Natural killer cell (primary cell): ENCODE measurements at regions not wholly inside any gene's neighbourhood (a gene's known extent, or its start where the extent isn't known, plus 50 kb on each side); places are given as distances from the start of the nearest gene placed in this dataset.
"Not testable (repeated sequence)": the region's sequence is repeated elsewhere in the genome, so short reads cannot be mapped to it uniquely, and the experiment has no call there.

Experiments used
- ATAC-seq, 3 donors: fragments of 150-1000 bp in 2 of 3; fragments of 200-7000 bp in 1 of 3; cut with Tn5 transposase; 1 replicate in 1 of 3; 2 replicates in 2 of 3; pipeline ENCODE4 v1.10.0; 2021; ENCODE audit warnings: mild to moderate bottlenecking in 2 of 3, moderate library complexity in 2 of 3
- DNase-seq, 2 donors: peaks; one replicate each; pipeline versions ENCODE4 v3.0.0 to v3.0.0-alpha.2; 2013 to 2021; ENCODE audit warnings: mixed read lengths in 1 of 2
- H3K27ac ChIP-seq: one replicate; pipeline ENCODE4 v1.5.1; 2013; ENCODE audit warnings: mild to moderate bottlenecking, low read length
- H3K27me3 ChIP-seq: one replicate; pipeline ENCODE4 v1.6.1; 2013; ENCODE audit warnings: low read length; ENCODE audit not compliant: control insufficient read depth, insufficient read depth
- H3K36me3 ChIP-seq: one replicate; pipeline ENCODE4 v1.6.1; 2013; ENCODE audit warnings: low read length; ENCODE audit not compliant: control insufficient read depth, insufficient read depth
- H3K4me1 ChIP-seq: one replicate; pipeline ENCODE4 v1.6.1; 2013; ENCODE audit warnings: low read length; ENCODE audit not compliant: control insufficient read depth, insufficient read depth
- H3K4me3 ChIP-seq: one replicate; pipeline ENCODE4 v1.5.1; 2013; ENCODE audit warnings: low read length
- H3K9me3 ChIP-seq: one replicate; pipeline ENCODE4 v1.6.1; 2013; ENCODE audit warnings: low read length; ENCODE audit not compliant: control insufficient read depth, insufficient read depth
- H3K27ac Mint-ChIP-seq, 2 donors: one replicate each; pipeline ENCODE4 v1.8.0; 2022; ENCODE audit warnings: mild to moderate bottlenecking in 2 of 2, mixed read lengths in 2 of 2, moderate library complexity in 1 of 2
- H3K27me3 Mint-ChIP-seq, 2 donors: one replicate each; pipeline ENCODE4 v1.8.0; 2022; ENCODE audit warnings: low read depth in 2 of 2, mixed read lengths in 2 of 2
- H3K36me3 Mint-ChIP-seq: one replicate; pipeline ENCODE4 v1.8.0; 2022; ENCODE audit warnings: mixed read lengths
- H3K4me1 Mint-ChIP-seq, 2 donors: one replicate each; pipeline ENCODE4 v1.8.0; 2022; ENCODE audit warnings: mixed read lengths in 2 of 2
- H3K4me3 Mint-ChIP-seq: one replicate; pipeline ENCODE4 v1.8.0; 2022; ENCODE audit warnings: mild to moderate bottlenecking, moderate library complexity, mixed read lengths
- H3K9me3 Mint-ChIP-seq, 2 donors: one replicate each; pipeline ENCODE4 v1.8.0; 2022; ENCODE audit warnings: mixed read lengths in 2 of 2
- WGBS: methylation state at CpG from one replicate; pipeline ENCODE4 v1.1.7; 2013; ENCODE audit warnings: missing lambda C conversion rate; ENCODE audit not compliant: insufficient coverage; 5-methylcytosine and 5-hydroxymethylcytosine counted together
- intact Hi-C: fragments of 100-400 bp; cut with micrococcal nuclease; formaldehyde crosslinking; loops from one replicate; pipeline ENCODE4 v1.14.2; 2022
- TF ChIP-seq, protein P1 (sequence below): fragments of 200-600 bp; IDR thresholded peaks from one replicate; pipeline ENCODE4 v1.8.0; 2022; ENCODE audit warnings: antibody characterized with exemption

DNA sequence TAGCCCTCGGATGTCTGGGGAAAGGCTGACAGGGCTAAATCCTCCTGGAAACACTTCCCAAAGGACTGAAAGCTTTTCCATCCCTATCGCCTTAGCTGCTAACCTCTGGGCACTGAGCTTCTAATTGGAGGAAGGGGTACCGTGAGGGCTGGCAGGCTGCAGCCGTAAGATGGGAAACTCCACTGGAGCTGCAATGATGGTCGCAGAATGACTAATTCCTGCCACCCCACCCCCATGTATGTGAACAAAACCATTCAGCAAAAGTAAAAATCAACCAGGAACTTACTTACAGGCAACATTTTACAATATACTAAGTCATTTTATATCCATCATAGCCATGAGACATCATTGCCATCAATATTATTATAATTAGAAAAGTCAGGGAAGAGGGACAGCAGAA lies 133.3 kb downstream of the ABCC12 start:
- ATAC-seq (no peak), DNase-seq (no peak)
- H3K36me3 ChIP-seq: no peaks in the 10 kb centered on the region
- no peaks in the 10 kb centered on the region for H3K9me3 Mint-ChIP-seq
- H3K27me3 ChIP-seq: no peaks in the 10 kb centered on the region
- no peaks in the 10 kb centered on the region for H3K4me1 ChIP-seq
- WGBS: 77% methylated on average over 5 of the region's 5 CpGs
- TF ChIP-seq, protein P1, sequence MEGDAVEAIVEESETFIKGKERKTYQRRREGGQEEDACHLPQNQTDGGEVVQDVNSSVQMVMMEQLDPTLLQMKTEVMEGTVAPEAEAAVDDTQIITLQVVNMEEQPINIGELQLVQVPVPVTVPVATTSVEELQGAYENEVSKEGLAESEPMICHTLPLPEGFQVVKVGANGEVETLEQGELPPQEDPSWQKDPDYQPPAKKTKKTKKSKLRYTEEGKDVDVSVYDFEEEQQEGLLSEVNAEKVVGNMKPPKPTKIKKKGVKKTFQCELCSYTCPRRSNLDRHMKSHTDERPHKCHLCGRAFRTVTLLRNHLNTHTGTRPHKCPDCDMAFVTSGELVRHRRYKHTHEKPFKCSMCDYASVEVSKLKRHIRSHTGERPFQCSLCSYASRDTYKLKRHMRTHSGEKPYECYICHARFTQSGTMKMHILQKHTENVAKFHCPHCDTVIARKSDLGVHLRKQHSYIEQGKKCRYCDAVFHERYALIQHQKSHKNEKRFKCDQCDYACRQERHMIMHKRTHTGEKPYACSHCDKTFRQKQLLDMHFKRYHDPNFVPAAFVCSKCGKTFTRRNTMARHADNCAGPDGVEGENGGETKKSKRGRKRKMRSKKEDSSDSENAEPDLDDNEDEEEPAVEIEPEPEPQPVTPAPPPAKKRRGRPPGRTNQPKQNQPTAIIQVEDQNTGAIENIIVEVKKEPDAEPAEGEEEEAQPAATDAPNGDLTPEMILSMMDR: no peak
- no peaks in the 10 kb centered on the region for H3K4me1 Mint-ChIP-seq
- no peaks in the 10 kb centered on the region for H3K9me3 ChIP-seq
- H3K4me3 Mint-ChIP-seq: no peak overlapping the region
- intact Hi-C loops: no loop called here
- H3K27ac Mint-ChIP-seq: no peak overlapping the region
- H3K4me3 ChIP-seq: no peak overlapping the region
- no peaks in the 10 kb centered on the region for H3K36me3 Mint-ChIP-seq
- H3K27me3 Mint-ChIP-seq: peaks cover 0 to 7% of the 10 kb centered on the region in 2 donors
- no peak overlapping the region for H3K27ac ChIP-seq

DNA sequence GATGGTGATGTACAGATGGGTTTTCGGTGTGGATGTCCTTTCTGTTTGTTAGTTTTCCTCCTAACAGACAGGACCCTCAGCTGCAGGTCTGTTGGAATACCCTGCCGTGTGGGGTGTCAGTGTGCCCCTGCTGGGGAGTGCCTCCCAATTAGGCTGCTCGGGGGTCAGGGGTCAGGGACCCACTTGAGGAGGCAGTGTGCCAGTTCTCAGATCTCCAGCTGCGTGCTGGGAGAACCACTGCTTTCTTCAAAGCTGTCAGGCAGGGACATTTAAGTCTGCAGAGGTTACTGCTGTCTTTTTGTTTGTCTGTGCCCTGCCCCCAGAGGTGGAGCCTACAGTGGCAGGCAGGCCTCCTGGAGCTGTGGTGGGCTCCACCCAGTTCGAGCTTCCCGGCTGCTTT lies 135.2 kb downstream of the ABCC12 start:
- H3K4me1 ChIP-seq, H3K4me3 Mint-ChIP-seq, H3K9me3 ChIP-seq, intact Hi-C loops, DNase-seq, H3K27ac ChIP-seq, H3K36me3 Mint-ChIP-seq, H3K36me3 ChIP-seq, ATAC-seq, H3K4me3 ChIP-seq, H3K9me3 Mint-ChIP-seq, H3K27me3 Mint-ChIP-seq, H3K27ac Mint-ChIP-seq, H3K4me1 Mint-ChIP-seq, H3K27me3 ChIP-seq: not testable (repeated sequence)
- 75% methylated on average over 2 of the region's 6 CpGs for WGBS

DNA sequence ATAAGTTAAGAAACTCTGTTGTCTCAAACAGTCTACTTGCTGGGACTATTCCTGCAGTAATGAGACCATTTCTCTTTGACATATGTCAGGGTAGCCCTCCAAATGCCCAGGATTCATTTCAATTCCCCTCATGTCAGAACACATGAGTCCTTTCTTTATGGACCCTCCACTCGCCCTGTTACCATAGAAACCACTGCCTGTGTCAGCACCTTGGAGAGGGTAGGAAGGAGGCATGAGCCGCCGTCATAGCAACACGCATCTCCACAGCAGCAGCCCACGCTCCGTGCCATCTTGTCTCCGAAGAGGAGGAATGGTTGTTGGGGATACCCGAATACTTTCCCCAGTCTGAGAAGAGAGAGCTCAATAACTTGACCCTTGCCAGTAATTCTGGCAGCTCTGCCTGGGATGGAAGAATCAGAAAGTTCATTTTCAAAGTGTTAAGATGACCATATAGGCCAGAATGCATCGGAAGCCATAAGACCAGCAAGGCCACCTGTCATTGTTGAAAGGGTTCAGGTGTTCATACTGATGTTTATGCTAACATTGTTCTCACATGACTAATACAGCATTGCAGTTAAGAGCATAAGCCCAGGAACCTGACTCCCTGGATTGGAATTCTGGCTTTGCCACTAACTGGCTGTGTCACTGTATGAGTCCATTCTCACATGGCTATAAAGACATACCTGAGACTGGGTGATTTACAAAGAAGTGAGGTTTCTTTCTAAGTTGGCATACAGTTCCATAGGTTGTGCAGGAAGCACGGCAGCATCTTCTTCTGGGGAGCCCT lies 141.3 kb downstream of the ABCC12 start:
- H3K4me3 Mint-ChIP-seq: no peak overlapping the region

DNA sequence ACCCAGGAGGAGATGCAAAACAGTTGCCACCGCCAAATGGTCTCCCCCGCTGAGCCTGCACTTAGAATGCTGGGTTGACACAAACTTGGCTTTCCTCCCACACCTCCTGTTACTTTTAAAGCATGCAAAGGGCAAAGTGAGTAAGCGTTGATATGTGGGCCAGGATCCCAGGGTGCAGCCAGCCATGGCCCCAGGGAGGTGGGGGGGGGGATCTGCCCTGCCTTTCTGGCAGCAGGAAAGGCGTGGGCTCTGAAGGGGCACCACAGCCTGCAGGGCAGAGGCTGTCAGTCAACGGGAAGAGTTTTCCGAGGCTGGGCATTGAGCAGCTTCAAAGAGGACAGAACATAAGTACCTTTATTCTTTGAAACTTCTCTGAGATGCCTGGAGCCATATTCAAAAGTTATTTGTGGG lies 142.3 kb downstream of the ABCC12 start:
- Histone ChIP-seq H3K9me3 (no peaks in the 10 kb centered on the region), H3K4me3 (no peak overlapping the region), H3K27ac (no peak overlapping the region), H3K4me1 (no peaks in the 10 kb centered on the region), H3K27me3 (no peaks in the 10 kb centered on the region), H3K36me3 (no peaks in the 10 kb centered on the region)
- 74% methylated on average over 6 of the region's 6 CpGs for WGBS
- no peaks in the 10 kb centered on the region for H3K36me3 Mint-ChIP-seq
- no peak overlapping the region for H3K27ac Mint-ChIP-seq
- H3K9me3 Mint-ChIP-seq: peaks cover 0 to 2% of the 10 kb centered on the region in 2 donors
- intact Hi-C loops: no loop called here
- ATAC-seq (no peak), DNase-seq (no peak)
- no peak overlapping the region for H3K4me3 Mint-ChIP-seq
- no peaks in the 10 kb centered on the region for H3K4me1 Mint-ChIP-seq
- TF ChIP-seq, protein P1: no peak
- H3K27me3 Mint-ChIP-seq: no peaks in the 10 kb centered on the region

More for the DNA sequence above, 141.3 kb downstream of the ABCC12 start:
- Histone ChIP-seq H3K4me1 (no peaks in the 10 kb centered on the region), H3K4me3 (no peak overlapping the region), H3K27ac (no peak overlapping the region), H3K9me3 (no peaks in the 10 kb centered on the region), H3K36me3 (no peaks in the 10 kb centered on the region), H3K27me3 (no peaks in the 10 kb centered on the region)
- no peaks in the 10 kb centered on the region for H3K36me3 Mint-ChIP-seq
- TF ChIP-seq, protein P1: no peak
- H3K9me3 Mint-ChIP-seq: peaks cover 0 to 2% of the 10 kb centered on the region in 2 donors
- intact Hi-C loops: no loop called here
- no peaks in the 10 kb centered on the region for H3K27me3 Mint-ChIP-seq
- no peak overlapping the region for H3K27ac Mint-ChIP-seq
- no peaks in the 10 kb centered on the region for H3K4me1 Mint-ChIP-seq
- DNase-seq (no peak), ATAC-seq (no peak)
- 85% methylated on average over 10 of the region's 10 CpGs for WGBS
